GM12872 (cell line): ENCODE measurements at regions not wholly inside any gene's neighbourhood (a gene's known extent, or its start where the extent isn't known, plus 50 kb on each side); places are given as distances from the start of the nearest gene placed in this dataset.

Source experiments
- TF ChIP-seq, protein P1 (sequence below): IDR thresholded peaks from 3 replicates; pipeline ENCODE4 v1.5.1; 2011; ENCODE audit warnings: low read depth, mild to moderate bottlenecking, low read length, moderate library complexity; ENCODE audit not compliant: insufficient read depth

DNA sequence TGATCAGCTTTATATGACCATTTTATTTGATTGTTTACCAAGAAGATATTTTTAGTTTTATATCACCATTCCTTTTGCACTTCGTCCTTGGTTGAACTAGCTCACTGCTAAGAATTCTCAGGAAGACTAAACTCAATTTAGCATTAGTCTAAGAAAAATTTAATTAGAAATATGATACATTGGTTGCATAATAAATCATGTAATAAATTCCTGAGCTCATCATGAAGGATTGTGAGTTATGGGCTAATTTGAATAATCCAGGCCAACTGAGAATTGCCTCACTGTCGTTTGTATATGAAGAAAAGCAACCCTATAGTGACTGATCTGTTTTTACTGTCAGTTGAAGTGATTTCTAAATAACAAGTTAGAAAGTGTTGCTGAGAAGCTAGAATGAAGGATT is 725.5 kb downstream of the DNAJB9 start:
- TF ChIP-seq, protein P1, sequence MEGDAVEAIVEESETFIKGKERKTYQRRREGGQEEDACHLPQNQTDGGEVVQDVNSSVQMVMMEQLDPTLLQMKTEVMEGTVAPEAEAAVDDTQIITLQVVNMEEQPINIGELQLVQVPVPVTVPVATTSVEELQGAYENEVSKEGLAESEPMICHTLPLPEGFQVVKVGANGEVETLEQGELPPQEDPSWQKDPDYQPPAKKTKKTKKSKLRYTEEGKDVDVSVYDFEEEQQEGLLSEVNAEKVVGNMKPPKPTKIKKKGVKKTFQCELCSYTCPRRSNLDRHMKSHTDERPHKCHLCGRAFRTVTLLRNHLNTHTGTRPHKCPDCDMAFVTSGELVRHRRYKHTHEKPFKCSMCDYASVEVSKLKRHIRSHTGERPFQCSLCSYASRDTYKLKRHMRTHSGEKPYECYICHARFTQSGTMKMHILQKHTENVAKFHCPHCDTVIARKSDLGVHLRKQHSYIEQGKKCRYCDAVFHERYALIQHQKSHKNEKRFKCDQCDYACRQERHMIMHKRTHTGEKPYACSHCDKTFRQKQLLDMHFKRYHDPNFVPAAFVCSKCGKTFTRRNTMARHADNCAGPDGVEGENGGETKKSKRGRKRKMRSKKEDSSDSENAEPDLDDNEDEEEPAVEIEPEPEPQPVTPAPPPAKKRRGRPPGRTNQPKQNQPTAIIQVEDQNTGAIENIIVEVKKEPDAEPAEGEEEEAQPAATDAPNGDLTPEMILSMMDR = no peak

DNA sequence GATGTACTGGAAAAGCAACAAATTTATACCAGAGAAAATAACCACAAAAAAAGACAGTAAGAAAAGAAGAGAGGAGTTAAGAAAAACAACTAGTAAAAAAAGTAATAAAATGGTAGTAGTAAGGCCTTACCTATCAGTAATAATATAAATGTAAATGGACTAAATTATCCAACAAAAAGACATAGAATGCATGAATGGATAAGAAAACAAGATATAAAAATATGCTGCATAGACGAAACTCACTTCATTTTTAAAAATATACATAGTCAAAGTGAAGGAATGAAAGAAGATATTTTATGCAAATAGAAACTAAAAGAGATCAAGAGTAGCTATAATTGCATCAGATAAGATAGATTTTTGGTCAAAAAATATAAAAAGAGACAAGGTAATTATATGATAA is 739.1 kb downstream of the DNAJB9 start:
- TF ChIP-seq, protein P1 = no peak

DNA sequence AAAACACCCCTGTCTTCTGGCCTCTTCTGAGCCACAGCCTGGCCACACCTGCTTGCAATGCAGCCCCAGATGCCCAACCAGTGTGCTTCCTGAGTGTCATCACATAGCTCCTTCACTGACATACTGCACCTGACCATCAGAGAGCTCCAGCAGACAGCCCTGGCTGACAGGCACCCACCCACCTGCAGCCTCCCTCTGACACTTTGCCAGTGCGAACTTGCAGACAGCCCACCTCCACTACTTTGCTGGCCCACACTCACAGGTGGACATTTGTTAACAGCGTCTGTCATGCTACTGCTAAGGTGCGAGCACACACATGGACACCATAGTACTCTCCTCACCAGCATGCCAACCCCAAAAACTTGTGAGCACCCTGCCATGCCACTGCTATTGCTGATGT is 740.1 kb downstream of the DNAJB9 start:
- TF ChIP-seq, protein P1 = no peak

DNA sequence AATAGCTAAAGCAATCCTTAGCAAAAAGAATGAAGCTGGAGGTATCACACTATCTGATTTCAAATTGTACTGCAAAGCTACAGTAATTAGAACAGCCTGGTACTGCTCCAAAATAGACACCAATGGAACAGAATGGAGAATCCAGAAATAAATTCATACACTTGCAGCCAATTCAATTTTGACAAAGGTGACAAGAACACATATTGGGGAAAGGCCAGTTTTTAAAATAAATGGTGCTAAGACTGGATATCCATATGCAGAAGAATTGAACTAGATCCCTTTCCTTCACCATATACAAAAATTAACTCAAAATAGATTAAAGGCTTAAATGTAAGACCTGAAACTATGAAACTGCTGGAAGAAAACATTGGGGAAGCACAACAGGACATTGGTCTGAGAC is 748.5 kb downstream of the DNAJB9 start:
- TF ChIP-seq, protein P1 = no peak

DNA sequence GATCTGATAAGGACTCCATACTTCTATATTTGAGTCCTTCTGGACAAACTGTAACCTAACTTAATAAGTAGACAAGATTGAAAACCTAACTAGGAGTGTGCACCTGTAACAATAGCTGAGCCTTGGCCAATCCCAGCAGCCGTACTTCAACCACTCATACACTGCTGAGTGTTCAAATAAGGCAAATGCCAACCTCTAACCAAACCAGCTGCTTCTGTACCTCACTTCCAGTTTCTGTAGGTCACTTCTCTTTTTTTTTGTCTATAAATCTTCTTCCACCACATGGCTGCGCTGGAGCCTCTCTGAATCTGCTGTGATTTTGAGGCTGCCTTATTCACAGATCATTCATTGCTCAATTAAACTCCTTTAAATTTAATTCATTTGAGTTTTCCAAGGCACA is 753.2 kb downstream of the DNAJB9 start:
- TF ChIP-seq, protein P1 = no peak

DNA sequence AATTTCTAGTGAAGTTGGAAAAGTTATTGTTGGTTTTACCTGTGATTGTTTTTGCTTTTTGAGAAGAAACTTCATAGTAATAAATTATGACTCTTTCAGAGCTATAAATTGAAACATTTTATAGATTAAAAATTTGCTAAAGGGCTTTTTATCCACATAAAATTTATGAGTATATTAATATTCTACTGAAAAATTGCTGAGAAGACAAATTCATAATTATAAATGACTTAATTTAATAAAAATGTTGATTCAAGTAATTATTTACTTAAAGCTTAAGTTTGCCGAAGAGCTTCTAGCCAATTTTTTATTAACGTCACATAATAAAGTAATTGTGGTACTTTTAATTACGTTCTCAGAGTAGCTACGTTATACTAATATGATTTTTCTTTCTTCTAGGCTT is 761.7 kb downstream of the DNAJB9 start:
- TF ChIP-seq, protein P1 = no peak

DNA sequence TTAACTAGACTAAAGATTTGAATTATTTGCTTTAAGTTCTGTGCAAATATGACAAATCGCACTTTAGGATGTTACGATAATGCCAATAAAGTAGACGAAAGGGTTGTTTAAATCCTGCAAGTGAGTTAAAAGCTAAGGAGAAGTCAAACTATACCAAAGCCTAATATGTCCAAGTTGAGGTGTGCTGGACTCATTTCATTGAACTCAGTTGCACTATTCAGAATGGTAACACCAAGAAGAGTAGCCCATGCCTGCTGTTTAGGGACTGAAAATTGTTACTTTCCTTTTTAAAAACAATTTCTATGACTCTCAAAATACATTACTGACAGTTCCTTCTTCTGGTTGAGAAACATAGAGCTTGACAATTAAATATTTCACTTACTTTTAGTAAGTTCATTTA is 766.3 kb downstream of the DNAJB9 start:
- TF ChIP-seq, protein P1 = no peak

DNA sequence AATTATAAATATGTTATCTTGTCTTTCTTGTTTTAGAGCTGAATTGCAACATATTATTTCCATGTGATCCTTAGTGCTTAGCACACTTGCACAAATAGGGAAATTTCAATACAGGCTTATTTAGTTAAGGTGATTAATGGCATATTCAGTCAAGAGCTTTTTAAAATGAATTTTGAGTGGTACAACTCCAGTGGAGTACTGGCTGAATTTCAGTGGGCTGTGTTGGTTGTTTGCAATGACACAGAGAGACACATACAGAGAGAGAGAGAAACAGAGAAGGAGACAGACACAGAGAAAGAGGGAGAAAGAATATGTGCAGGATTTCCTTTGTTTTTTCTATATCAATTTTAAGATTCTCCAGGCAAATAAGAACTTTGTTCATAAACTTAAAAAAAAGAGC is 766.9 kb downstream of the DNAJB9 start:
- TF ChIP-seq, protein P1 = no peak
